GM19193 (cell line): ENCODE measurements at regions not wholly inside any gene's neighbourhood (a gene's known extent, or its start where the extent isn't known, plus 50 kb on each side); places are given as distances from the start of the nearest gene placed in this dataset.

ENCODE experiments used
- POLR2A ChIP-seq: IDR thresholded peaks from 4 replicates; pipeline ENCODE4 v1.6.1; 2011; ENCODE audit not compliant: insufficient read depth, insufficient read length; ENCODE audit errors: extremely low read depth

DNA sequence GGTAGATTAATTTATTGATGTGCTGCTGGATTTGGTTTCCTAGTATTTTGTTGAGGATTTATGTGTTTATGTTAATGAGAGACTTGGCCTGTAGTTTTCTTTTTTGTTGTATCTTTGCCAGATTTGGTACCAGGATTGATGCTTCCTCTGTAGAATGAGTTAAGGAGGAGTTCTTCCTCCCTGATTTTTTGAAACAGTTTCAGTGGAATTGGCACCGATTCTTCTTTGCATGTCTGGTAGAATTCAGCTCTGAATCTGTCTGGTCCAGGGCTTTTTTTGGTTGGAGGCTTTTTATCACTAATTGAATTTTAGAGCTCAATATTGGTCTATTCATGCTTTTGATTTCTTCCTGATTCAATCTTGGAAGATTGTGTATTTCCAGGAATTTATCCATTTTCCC, 174.0 kb upstream of the NDST4 start:
- TF ChIP-seq POLR2A: no peak

DNA sequence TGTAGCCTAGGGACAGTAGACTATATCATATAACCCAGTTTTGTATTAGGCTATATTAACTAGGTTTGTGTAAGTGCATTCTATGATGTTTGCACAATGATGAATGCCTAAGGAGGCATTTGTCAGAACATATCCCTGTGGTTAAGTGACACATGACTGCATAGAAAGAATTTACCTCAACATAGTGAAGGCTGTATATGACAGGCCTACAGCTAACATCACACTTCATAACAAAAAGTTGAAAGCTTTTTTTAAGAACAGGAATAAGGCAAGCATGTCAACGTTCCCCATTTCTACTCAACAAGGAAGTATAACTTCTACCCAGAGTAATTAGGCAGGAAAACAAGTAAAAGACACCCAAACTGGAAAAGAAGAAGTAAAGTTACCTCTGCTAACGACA, 165.9 kb upstream of the NDST4 start:
- TF ChIP-seq POLR2A: no peak

DNA sequence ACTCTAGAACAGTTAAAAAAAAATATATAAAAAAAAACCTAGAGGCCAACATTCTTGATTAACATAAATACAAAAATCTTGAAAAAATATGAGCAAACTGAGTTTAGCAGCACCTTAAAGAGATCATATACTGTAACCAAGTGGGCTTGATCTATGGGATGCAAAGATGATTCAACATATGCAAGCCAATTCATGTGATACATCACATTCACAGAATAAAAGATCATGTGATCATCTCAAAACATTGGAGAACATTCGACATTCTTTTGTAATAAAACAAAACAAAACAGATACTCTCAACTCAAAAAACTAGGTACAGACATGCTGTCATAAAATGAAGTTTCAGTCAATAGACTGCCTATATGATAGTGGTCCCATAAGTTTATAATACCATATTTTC, 165.4 kb upstream of the NDST4 start:
- TF ChIP-seq POLR2A: no peak

DNA sequence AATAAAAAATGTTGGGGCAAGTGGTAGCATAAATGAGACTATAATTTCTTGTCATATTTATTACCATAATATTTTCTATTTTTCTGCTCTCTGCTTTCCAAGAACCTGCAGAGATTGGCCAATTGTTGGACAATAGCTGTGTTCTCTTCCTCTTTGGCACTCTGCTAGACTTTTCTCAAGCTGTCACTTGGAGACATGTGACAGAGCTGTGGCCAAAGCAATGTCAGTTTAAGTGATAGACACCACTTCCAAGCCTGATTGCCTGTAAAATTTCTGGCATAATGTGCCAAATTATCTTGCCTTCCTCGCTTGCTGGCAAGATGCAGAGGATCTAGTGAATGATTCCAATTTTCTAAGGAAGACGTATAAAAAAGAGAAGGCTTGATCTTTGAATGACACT, 162.2 kb upstream of the NDST4 start:
- TF ChIP-seq POLR2A: no peak

DNA sequence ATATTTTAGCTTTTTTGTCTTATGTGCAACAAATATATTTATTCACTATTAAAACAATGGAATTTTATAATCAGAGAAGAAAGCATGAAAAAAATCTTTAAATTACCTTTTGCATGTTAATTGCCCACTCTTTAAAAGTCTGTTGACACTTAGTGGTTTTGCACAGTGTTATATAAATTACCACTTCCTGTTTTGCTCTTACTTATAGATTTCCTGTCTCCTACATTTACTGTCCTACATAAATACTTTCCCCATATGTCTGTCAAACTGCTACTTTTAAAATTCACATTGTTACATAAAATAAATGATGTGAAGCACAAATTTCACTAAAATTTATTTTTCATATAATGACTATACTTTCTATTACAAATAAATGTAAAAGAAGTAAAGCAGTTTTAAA, 161.1 kb upstream of the NDST4 start:
- TF ChIP-seq POLR2A: no peak

DNA sequence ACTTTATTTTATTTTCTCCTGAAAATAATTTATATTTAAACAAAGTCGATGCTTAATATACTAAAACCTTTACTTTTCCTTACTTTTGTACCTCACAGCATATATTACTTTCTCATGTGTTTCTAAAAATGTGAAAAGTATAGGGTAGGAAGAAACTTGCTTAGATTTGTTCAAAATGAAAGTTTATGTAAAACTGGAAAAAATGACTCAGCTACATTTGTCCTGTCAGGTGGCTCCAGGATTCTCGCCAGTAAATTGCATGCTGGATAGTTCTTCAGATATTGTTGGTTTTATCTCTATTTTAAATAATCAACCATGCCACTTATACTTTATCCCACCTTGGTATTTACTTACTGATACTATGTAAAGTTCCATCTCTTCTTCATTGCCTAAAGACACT, 159.2 kb upstream of the NDST4 start:
- TF ChIP-seq POLR2A: no peak

DNA sequence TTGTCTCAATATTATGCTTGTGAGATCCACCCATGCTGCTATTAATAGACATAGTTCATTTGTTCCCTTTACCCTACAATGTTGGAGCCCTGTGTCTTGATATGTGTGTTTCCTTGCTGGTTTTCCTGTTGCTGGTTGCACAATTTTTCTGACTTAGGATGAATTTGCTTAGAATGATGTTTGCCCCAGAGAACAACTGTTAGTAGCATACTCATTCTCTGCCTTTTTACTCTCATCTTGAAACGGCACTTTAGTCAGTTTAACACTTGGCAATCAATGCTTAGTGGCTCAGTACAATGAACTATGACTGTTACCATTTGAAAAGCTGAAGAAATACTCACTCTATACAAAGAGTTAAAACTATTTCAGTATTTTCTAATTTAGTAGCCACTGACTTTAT, 158.8 kb upstream of the NDST4 start:
- no peak for TF ChIP-seq POLR2A

DNA sequence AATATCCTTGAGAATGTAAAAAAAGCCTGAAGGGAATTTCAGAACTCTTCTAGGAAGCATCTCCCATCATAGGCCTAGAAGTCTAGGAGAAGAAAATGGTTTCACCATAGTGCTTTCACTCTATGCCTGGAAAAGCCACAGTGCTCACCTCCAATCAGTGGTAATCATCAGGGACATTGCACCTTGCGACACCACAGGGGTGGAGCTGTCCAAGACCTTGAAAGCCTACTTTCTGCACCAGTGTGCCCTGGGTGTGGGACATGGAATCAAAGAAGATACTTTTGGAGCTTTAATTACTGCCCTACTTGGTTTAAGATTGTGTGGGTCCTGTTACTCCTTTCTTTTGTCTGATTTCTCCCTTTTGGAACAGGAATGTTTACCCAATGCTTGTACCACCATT, 146.8 kb upstream of the NDST4 start:
- no peak for TF ChIP-seq POLR2A

DNA sequence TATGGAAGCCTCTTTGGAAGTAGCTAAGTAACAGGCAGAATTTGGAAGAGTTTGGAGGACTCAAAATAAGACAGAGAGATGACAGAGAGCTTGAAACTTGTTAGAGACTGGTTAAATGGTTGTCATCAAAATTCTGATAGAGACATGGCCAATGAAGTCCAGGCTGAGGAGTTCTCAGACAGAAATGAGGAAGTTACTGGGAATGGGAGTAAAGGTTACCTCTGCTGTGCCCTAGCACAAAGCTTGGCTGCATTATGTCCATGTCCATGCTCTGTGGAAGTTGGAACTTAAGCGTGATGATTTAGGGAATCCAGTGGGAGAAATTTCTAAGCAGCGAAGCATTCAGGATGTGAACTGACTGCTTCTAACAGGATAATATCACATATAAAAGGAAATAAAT, 146.2 kb upstream of the NDST4 start:
- TF ChIP-seq POLR2A: no peak

DNA sequence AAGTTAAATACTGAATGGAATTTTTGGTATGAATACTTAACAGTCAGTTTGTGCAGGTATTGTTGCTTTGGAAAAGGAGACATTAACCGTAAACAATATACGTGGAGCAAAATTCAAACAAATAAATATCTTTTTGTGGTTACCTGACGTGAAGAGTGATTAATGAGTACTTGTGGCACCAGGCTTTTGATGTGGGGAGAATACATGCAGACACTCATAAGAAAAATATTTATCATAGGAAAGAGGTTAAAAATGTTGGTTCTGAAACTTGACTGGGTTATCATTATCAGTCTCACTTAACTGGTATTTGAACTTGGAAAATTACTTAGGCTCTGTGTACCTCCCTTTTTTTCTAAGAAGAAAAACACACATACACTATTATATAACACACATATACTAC, 136.4 kb upstream of the NDST4 start:
- TF ChIP-seq POLR2A: no peak

DNA sequence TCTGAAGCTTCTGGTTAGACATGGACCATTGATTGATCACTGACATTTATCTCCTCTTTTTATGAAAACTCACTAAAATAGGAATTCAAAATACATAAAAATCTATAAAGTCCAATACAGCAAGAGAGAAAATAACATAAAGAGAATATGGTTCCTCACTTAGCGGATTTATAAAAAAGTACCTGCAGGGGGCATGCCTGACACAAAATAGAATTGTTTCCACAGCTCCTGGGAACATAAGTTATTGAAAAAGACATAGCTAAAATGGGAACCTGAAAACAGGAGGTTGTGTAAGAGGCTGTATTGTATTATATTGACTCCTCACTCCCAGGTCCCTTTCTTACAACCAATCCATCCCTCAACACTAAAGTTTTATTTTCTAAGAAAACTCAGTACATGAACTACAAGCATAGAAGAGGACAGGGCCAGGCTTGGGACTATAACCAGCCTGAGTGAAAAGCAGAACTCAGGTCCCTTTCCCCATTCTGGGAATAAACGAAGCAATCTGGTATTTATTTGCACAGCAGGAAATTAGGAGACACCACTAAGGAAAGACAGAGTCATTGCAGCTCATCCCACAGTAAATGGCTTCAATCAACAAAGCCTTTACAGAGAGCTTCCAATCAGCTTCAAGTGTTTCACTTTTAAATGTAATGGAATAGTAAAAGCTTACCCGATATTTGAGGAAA, 121.1 kb upstream of the NDST4 start:
- TF ChIP-seq POLR2A: no peak

DNA sequence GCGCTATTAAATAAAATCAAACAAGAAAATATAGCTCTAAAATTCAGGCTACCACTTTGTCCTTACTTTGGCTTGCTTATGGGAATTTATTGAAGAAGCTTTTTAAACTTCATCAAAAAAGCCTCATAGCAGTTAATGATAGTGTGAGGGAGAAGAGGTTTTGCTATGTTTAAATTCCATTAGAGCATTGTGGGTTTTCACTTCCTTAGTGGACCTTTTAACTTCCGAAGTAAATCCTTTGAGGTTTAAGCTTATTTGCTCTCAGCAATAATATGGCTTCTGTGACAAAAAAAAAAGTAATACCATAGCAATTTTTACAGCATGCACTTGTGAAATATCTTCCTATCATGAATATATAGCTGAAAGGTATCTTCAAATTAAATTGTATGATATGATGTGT, 120.2 kb upstream of the NDST4 start:
- no peak for TF ChIP-seq POLR2A

DNA sequence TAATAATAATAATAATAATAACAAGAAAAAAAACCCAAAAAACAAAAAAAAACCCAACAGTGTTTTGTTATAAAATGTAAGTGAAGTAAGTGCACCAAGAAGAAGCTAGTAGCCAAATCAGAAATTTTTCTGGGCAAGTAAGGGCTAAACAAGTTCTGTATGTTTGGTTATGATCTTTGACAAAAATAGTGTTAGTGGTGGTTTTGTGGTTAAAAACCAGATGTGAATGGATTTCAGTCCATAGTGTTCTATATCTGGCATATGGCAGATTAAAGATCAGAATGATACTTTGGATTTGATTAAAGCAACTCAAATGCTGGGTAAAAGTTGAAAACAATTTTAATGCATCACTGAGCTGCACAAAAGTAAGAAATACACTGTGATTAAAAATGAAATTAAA, 116.5 kb upstream of the NDST4 start:
- no peak for TF ChIP-seq POLR2A

DNA sequence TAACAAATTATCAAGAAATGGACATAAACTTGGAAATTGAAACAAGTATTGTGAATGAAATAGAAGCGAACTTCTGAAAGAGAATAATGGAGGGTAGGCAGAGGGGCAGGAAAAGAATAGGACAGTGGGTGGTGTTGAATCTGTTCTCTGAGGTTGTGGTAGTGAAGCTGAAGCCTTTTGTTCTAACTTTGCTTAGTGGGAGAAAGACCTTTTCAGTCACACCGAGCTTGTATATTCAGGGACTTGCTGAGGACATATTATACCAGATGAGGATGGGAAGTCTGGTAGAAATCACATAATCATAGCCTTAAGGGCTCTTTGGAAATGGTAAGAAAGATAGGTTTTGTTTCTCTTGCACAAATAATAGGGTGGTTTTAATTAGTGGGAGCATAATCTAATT, 115.4 kb upstream of the NDST4 start:
- TF ChIP-seq POLR2A: no peak

DNA sequence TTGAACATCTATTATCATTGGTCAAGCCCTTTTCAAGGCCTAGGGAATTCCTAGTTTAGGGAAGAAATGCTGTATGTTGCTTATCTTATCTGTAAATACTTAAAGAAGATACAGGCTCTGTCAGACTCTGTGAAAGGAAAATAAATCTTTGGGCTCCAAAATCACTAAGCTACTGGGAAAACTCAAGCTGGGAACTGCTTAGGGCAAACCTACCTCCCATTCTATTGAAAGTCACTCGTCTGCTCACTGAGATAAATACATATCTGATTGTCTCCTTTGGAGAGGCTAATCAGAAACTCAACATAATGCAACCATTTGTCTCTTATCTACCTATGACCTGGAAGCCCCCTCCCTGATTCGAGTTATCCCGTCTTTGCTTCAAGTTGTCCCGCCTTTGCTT, 108.6 kb upstream of the NDST4 start:
- no peak for TF ChIP-seq POLR2A

DNA sequence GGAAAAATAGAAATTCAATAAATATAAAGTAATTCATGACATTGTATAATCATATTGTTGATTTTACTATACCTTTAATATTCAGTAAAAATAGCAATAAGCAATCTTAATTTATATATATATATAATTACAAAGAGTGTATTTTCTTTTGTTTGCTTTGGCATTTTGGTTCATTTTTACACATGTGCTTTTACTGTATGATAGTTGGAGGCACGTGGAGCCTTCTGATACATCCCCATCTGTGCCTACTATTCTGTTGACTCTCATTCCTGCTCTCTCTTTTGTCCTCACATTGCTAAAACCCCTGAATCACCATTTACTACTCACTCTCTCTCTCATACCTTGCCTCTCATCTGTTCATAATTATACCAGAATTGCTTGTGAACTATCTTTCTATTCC, 106.4 kb upstream of the NDST4 start:
- no peak for TF ChIP-seq POLR2A

DNA sequence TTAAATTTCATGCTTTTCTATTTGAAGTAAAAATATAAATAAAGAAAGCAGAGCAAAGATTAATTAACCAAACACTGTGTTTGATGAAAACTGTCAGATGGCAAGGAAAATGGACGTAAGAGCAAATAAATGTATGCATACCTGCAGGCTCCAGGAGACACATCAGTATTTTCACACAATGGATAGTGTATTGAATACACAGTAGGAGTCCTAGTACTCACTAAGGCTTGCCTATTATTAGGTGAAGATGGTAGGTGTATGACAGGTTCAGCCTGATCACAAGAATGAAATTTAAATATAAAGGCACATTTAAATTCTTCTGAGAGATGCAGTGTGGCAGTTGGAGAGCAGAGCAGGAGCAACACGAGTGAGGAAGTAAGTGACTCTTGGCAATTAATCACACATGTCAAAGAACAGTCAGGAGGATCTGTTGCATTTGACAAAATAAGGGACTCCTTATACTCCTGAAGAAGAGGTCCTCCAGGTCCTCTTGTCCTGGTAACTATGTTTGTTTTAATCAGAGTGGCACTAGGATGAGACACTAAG, 106.0 kb upstream of the NDST4 start:
- no peak for TF ChIP-seq POLR2A
